Omental fat pad (tissue), 3 donors: ENCODE measurements at regions not wholly inside any gene's neighbourhood (a gene's known extent, or its start where the extent isn't known, plus 50 kb on each side); places are given as distances from the start of the nearest gene placed in this dataset.
"Not testable (repeated sequence)": the region's sequence is repeated elsewhere in the genome, so short reads cannot be mapped to it uniquely, and the experiment has no call there.

Experiments used
- ATAC-seq: fragments of 150-250 bp; one replicate; pipeline ENCODE4 v1.9.1; 2016; ENCODE audit warnings: mild to moderate bottlenecking, moderate library complexity; ENCODE audit not compliant: low FRiP score
- DNase-seq: peaks from one replicate; pipeline ENCODE4 v3.0.0-alpha.2; 2019; ENCODE audit warnings: low spot score
- TF ChIP-seq, protein P1 (sequence below), 3 donors: fragments of 450-650 bp; IDR thresholded peaks; one replicate each; pipeline ENCODE4 v1.5.1; 2016 to 2017; ENCODE audit warnings: antibody characterized with exemption in 3 of 3, mild to moderate bottlenecking in 3 of 3, moderate library complexity in 2 of 3

DNA sequence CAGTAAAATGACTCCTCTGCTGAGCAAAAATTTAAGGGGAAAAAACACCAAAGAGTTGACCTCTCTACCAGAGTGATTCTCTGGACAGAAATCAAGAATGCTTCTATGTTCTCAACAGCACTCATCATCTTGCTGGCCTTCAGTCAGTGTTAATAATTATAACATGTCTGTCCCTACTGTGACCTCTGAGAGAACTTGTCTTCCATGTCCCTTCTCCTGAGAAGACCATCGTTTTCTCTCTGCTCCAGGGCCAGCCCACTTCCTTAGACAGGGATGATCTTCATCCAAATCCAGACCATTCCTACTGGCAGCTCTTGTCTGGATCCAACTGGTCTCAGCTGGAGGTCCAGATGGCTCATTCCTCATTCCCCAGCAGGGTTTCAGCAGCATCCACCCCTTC is 139.0 kb upstream of the NECTIN3 start:
- TF ChIP-seq, protein P1, sequence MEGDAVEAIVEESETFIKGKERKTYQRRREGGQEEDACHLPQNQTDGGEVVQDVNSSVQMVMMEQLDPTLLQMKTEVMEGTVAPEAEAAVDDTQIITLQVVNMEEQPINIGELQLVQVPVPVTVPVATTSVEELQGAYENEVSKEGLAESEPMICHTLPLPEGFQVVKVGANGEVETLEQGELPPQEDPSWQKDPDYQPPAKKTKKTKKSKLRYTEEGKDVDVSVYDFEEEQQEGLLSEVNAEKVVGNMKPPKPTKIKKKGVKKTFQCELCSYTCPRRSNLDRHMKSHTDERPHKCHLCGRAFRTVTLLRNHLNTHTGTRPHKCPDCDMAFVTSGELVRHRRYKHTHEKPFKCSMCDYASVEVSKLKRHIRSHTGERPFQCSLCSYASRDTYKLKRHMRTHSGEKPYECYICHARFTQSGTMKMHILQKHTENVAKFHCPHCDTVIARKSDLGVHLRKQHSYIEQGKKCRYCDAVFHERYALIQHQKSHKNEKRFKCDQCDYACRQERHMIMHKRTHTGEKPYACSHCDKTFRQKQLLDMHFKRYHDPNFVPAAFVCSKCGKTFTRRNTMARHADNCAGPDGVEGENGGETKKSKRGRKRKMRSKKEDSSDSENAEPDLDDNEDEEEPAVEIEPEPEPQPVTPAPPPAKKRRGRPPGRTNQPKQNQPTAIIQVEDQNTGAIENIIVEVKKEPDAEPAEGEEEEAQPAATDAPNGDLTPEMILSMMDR (IDR thresholded peaks at IDR 0.05): no peak
- ATAC-seq: no peak
- no peak for DNase-seq

DNA sequence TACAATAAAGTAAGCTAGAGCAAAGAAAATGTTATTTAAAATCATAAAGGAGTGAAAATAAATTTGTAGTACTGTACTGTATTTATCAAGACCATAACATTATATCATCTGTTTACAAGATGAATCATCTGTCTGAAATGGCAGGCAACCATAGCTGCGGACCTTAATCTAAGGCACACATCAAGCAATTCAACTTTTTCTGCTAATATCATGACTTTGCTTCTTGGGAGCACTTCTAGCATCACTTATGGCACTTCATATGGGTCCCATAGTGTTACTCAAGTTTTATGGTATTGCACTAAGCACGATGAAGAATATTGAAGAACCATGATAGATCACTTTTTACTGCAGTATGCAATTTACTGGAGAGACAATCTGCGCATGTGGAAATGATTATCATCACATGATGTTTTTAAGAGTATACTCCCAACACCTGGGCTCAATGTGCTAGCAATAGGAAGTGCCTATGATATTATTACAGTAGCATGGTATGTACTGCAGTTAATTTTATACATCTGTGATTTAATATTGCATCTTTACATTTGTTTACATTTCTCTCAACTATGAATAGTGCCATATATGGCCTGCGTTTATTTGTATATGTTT is 137.7 kb upstream of the NECTIN3 start:
- DNase-seq (no peak), ATAC-seq (no peak)
- TF ChIP-seq, protein P1 (IDR thresholded peaks at IDR 0.05): no peak

DNA sequence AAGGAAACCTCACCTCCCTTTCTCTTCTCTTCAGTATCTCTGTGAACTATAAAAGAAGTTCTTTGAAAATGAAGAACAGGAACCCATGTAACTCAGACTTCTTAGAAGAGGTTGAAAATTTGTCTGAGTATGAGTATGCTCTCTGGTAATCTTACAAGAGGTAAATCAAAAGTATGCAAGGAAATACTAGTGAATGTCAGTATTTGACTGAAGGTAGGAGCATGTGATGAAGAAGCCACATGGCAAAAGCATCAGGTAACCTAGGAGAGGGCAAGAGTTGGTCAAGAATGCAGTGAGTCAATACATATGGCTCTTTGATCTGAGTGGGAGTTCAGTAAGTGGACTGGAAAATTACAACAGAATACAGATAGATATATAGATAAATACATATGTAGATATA is 133.0 kb upstream of the NECTIN3 start:
- no peak for ATAC-seq
- TF ChIP-seq, protein P1 (IDR thresholded peaks at IDR 0.05): no peak
- DNase-seq: no peak

DNA sequence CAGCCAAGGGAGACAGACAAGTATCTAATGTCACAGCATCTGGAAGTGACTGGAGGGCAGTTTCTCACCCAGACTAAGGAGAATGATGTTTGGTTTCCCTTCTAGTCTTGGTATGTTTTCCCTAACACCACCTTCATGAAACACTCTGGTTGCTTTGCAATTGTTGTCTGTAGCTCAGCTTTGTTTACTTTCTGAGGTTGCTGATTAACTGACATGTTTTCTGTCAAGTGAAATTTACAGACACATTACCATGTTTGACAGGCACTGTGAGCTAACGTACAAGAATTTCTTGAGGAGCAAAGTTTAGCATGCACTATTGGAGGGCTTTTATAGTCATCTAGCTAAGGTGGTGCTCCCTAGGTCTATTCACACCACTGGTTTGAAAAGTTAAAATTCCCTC is 131.6 kb upstream of the NECTIN3 start:
- ATAC-seq: no peak

DNA sequence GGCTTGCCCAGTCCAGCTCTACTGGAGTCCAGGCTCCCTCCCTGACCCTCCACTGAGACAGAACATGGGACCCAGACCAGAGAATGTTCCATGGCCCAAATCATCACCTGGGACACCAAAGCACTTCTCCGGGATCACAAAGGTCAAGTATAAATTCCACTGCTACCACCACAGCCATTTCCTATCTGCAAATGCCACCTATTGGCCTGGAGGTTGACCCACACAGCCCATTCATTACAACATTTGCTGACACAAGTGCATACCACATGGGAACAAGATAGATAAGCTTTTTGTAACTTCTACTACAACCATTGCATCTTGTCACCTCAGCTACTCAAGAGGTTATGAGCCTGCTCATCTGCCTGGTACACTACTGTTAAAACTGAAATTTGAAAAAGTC is 126.8 kb upstream of the NECTIN3 start:
- ATAC-seq (no peak), DNase-seq (no peak)
- TF ChIP-seq, protein P1 (IDR thresholded peaks at IDR 0.05): no peak

More for the DNA sequence above, 131.6 kb upstream of the NECTIN3 start:
- TF ChIP-seq, protein P1 (IDR thresholded peaks at IDR 0.05): no peak
- DNase-seq: no peak

DNA sequence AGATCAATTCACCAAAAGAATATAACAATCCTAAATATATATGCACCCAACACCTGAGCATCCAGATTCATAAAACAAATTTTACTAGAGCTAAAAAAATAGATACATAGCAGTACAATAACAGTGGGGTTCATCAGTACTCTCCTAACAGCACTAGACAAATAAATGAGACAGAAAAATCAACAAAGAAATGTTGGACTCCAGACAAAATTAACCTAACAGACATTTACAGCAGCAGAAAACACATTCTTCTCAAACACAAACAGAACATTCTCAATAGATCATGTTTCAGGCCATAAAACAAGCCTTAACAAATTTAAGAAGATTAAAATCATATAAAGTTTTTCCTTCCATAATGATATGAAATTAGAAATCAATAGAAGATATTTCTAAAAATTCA is 124.8 kb upstream of the NECTIN3 start:
- no peak for ATAC-seq
- DNase-seq: no peak
- TF ChIP-seq, protein P1 (IDR thresholded peaks at IDR 0.05): no peak

DNA sequence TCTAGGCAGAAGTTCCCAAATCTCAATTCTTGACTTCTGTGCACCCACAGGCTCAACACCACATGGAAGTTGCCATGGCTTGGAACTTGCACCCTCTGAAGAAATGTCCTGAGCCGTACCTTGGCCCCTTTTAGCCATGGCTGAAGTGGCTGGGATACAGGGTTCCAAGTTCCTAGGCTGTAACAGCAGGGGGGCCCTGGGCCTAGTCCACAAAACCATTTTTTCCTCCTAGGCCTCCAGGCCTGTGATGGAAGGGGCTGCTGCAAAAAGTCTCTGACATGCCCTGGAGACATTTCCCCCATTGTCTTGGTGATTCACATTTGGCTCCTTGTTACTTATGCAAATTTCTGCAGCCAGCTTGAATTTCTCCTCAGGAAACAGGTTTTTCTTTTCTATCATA is 122.4 kb upstream of the NECTIN3 start:
- not testable (repeated sequence) for DNase-seq, ATAC-seq
